Left colon (tissue), 2 donors: ENCODE measurements at regions not wholly inside any gene's neighbourhood (a gene's known extent, or its start where the extent isn't known, plus 50 kb on each side); places are given as distances from the start of the nearest gene placed in this dataset.

Experiments
- ATAC-seq: fragments of 200-7000 bp; cut with Tn5 transposase; one replicate; pipeline ENCODE4 v1.9.1; 2020; ENCODE audit warnings: mild to moderate bottlenecking, moderate library complexity
- DNase-seq, 2 donors: peaks; one replicate each; pipeline ENCODE4 v3.0.0-alpha.2; 2020
- intact Hi-C, 2 donors: fragments of 100-400 bp; cut with DNase I in 1 of 2; cut with micrococcal nuclease in 1 of 2; formaldehyde crosslinking; loops; one replicate each; pipeline versions ENCODE4 v1.11.2 to v1.14.0; 2022; cut with DNase I, micrococcal nuclease
- donor health status: DM: no; HTN: no; CAD: no.
- donor health status: DM: yes; HTN: yes; CAD: no.

- intact Hi-C loops, result no loop called here
- DNase-seq, result no peak
- ATAC-seq, result no peak
Observed at GRCh38 chr5:22958462-22959262, 105.5 kb upstream of the CDH12 start.

- ATAC-seq, result no peak
- intact Hi-C loops, result no loop called here
- no peak for DNase-seq
Observed at GRCh38 chr5:22947921-22948320, 94.8 kb upstream of the CDH12 start.

DNA sequence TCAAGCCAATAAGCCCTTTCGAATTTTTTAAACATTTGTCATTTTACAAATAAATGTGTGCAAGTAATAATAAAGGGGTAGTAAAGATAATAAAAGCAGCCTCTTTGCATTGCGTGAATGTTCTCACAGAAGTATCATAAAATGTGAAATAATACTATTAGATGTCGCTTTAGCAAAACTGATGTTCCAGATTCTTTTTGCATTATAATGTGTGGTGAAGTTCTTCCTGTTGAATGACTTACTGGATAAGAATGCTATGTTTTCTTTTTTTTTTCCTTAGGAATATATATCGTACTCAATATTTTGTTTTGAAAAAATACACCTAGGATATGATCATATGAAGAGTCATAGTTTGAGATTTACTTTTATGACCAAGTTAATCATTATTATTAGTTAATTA, 85.2 kb upstream of the CDH12 start:
- DNase-seq, result no peak
- no peak for ATAC-seq
- intact Hi-C loops, result no loop called here

- ATAC-seq (no peak), DNase-seq (no peak)
- intact Hi-C loops, result no loop called here
Observed at GRCh38 chr5:22928821-22929482, 75.8 kb upstream of the CDH12 start.

DNA sequence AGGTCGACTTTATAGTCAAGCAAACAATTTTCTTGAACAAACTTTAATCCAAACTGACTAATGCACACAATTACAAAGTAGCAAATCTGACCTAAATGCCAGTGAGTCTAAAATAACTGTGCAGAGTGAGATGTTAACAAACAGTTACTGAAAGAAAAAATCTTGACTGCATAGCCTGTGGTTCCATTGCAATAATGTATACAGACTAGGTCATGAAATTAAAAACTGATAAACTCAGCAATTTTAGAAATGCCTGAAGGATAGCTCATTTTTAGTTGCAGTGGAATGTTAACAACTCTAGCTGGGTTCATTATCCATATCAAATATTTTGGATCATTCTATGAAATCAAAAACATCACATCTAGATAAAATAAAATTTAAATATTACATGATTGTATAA, 73.4 kb upstream of the CDH12 start:
- no peak for DNase-seq
- no peak for ATAC-seq
- intact Hi-C loops, result no loop called here

DNA sequence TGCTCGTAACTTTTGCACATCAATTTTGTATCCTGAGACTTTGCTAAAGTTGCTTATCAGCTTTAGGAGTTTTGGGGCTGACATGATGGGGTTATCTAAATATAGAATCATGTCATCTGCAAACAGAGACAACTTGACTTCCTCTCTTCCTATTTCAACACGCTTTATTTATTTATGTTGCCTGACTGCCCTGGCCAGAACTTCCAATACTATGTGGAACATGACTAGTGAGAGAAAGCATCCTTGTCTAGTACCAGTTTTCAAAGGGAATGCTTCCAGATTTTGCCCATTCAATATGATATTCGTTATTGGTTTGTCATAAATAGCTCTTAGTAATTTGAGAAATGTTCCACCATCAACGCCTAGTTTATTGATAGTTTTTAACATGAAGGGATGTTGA, 65.4 kb upstream of the CDH12 start:
- intact Hi-C loops, result no loop called here
- DNase-seq (no peak), ATAC-seq (no peak)

DNA sequence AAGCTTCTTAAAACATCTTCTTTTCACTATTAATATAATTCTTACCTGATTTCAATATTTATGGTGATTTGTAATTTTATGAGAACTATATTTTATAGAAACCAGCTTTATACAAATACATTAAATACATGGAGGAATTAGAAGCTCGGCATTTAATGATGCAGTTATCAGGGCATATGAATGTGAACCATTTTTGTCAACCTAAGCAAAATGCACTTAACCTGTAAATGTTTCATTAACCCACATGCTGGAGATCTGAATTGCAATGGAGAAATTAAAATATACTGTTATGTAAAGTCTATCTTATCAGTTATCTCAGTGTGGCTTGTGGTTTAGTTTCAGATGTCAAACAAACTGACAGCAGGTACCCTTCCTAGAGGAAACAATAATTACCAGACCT, 63.2 kb upstream of the CDH12 start:
- DNase-seq (no peak), ATAC-seq (no peak)
- intact Hi-C loops, result no loop called here

DNA sequence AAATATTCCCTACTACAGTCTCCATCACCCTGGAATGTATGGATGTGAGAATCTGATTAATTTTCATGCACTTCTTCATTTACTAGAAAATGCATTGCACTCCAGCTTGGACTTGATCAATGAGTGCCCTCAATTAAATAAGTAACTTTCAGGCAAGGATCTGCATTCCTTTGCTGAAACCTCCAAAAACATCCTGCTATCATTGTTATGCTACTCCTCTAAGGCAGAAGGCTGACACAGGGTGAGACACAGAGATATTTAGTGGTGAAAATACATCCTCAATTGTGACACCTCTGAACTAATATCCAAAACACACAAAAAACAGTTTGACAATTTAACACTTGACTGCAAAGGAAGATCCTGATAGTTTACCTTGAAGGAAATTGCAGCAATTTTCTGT, 57.9 kb upstream of the CDH12 start:
- no peak for DNase-seq
- intact Hi-C loops, result no loop called here
- ATAC-seq, result no peak

- DNase-seq (no peak), ATAC-seq (no peak)
- intact Hi-C loops, result no loop called here
Observed at GRCh38 chr5:22910523-22910922, 57.4 kb upstream of the CDH12 start.

DNA sequence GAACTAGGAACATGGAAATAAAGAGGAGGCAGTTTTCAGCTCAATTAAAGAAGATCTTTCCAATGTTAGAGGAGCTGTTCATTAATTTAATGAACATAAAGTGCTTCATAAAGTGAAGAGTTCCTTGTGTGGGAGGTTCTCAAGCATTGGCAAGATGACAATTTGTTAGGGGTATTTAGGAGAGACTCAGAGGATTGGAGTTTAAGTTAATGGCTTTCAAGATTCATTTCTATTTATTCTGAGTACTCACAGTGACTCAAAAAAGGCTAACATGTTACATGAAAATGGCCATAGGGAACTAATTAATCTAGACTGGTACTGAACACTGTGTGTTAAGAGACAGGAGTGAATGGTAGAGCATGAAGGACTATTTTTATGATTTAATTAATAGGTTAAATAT, 55.4 kb upstream of the CDH12 start:
- intact Hi-C loops, result no loop called here
- no peak for DNase-seq
- ATAC-seq, result no peak

DNA sequence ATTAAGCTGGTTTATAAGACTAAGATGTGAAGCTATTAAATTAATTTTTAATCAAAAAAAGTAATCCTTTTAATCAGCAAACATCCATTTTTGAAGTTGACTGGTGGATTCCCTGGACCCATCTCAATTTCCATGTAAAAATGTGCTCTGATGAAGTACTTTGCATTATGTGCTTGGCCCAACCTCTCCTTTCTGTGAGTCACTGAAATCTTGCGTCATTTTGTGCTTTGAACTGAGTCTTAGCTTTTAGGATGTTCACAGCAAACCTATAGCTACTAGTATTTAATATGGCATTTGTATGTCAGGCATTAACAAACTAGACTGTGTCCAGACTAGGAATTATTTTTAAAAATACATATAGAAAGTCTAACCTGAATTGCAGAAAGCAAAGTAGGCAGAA, 55.0 kb upstream of the CDH12 start:
- ATAC-seq, result no peak
- intact Hi-C loops, result no loop called here

More for the DNA sequence above, 55.0 kb upstream of the CDH12 start:
- no peak for DNase-seq
